Spinal cord (tissue), 9 donors: ENCODE measurements at regions not wholly inside any gene's neighbourhood (a gene's known extent, or its start where the extent isn't known, plus 50 kb on each side); places are given as distances from the start of the nearest gene placed in this dataset.
"Not testable (repeated sequence)": the region's sequence is repeated elsewhere in the genome, so short reads cannot be mapped to it uniquely, and the experiment has no call there.

ENCODE experiments used
- DNase-seq, 6 donors: peaks; one replicate each; pipeline versions ENCODE4 v3.0.0 to v3.0.0-alpha.2; 2013 to 2015; ENCODE audit warnings: low spot score in 6 of 6, low read depth in 4 of 6
- H3K27ac ChIP-seq: one replicate; pipeline ENCODE4 v1.5.1; 2013; ENCODE audit warnings: low read depth, low read length, control low read depth
- H3K27me3 ChIP-seq: one replicate; pipeline ENCODE4 v1.6.1; 2013; ENCODE audit warnings: low read length; ENCODE audit not compliant: control insufficient read depth, insufficient read depth
- H3K36me3 ChIP-seq: one replicate; pipeline ENCODE4 v1.6.1; 2013; ENCODE audit warnings: low read length; ENCODE audit not compliant: control insufficient read depth, insufficient read depth
- H3K4me1 ChIP-seq: one replicate; pipeline ENCODE4 v1.6.1; 2013; ENCODE audit warnings: low read length; ENCODE audit not compliant: control insufficient read depth, insufficient read depth
- H3K4me3 ChIP-seq: one replicate; pipeline ENCODE4 v1.5.1; 2013; ENCODE audit warnings: low read depth, low read length, control low read depth
- H3K9me3 ChIP-seq: one replicate; pipeline ENCODE4 v1.6.1; 2013; ENCODE audit warnings: low read length; ENCODE audit not compliant: control insufficient read depth, insufficient read depth
- WGBS: methylation state at CpG from one replicate; pipeline ENCODE4 v1.1.5; 2013; ENCODE audit warnings: missing lambda C conversion rate; ENCODE audit not compliant: insufficient coverage; 5-methylcytosine and 5-hydroxymethylcytosine counted together
- donor health status: healthy.

DNA sequence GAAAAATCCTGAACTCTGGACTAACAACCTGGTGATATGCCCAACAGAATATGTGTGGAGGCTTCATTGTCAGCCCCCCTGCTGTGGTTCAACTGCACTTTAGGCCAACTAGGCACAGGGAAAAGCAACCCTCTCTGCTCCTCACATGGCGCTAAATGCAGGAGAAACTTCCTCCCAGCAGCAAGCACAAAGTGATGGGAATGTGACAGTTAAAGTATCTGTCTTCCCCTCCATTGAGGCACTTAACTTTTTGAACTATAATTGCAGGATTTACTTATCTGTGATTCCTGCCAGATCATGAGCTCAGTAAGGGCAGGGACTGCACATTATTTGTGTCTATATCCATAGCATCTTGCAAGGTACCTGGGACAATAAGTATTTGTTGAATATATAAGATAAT lies 981.2 kb upstream of the KLHL29 start:
- no CpG with 5 or more reads among the region's 1 CpG for WGBS
- H3K27ac ChIP-seq = no peak overlapping the region

DNA sequence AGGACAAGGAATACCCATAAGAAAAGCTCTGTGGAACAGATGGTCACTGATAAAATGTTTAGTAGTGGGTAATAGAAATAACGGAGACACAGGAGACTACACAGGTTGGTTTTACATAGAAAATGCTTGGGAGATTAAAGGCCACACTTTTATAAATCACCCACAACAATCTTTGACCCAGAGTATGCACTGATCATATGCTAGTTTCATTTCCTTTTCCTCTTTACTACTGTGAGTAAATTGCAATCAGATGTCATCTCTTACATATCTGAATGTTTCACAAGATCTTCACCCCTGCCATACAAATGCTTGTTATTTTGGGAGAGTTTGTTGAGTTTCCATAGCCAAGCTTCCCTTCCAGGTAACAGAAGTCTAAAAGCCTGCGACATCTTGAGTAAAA lies 978.4 kb upstream of the KLHL29 start:
- DNase-seq = no peak
- H3K9me3 ChIP-seq = no peaks in the 10 kb centered on the region
- H3K36me3 ChIP-seq = no peaks in the 10 kb centered on the region
- H3K27me3 ChIP-seq = no peaks in the 10 kb centered on the region
- H3K4me3 ChIP-seq = no peak overlapping the region
- H3K4me1 ChIP-seq = no peaks in the 10 kb centered on the region
- WGBS = no CpG with 5 or more reads among the region's 2 CpGs
- no peak overlapping the region for H3K27ac ChIP-seq

More for the DNA sequence above, 981.2 kb upstream of the KLHL29 start:
- no peak for DNase-seq
- Histone ChIP-seq H3K4me1 (no peaks in the 10 kb centered on the region), H3K27me3 (no peaks in the 10 kb centered on the region), H3K9me3 (no peaks in the 10 kb centered on the region), H3K4me3 (no peak overlapping the region), H3K36me3 (no peaks in the 10 kb centered on the region)

DNA sequence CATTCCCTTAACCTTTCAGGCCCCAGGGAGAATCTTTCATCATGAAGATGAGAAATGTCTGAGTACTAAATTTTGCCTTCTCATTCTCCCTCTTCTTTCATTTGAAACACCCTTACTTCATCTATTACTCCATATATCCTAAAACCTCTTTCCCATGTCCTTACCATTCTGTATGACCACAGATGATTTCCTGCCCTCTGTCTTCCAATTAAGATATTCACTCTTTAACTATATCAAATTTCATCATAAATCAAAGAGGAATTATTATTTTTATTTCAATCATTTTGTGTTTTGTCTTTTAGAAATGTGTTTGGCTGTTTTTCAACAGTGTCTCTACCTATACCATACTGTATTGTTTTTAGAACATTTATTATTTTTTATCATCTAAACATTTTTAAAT lies 964.9 kb upstream of the KLHL29 start:
- H3K36me3 ChIP-seq = no peaks in the 10 kb centered on the region
- H3K27me3 ChIP-seq = no peaks in the 10 kb centered on the region
- no peak for DNase-seq
- H3K9me3 ChIP-seq = peaks cover 6% of the 10 kb centered on the region
- H3K4me1 ChIP-seq = no peaks in the 10 kb centered on the region
- H3K4me3 ChIP-seq = no peak overlapping the region
- no peak overlapping the region for H3K27ac ChIP-seq

DNA sequence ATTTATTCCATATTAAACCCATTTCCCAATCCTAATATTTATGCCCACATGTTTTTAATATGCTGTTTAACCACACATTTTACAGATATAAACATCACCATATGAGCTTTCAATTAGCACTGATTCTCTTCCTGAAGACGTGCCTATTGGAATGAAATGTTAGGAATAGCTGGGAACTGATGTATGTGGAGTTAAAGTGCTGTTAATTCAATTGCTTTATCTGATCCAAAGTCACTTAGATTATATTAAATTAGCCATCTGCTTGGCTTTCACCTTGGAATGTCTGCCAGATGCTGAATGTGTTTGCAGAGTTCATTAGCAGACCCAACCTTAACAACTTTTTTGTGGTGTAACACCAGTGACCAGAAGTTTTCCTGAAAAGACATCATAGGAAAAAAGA lies 942.9 kb upstream of the KLHL29 start:
- no peak overlapping the region for H3K4me3 ChIP-seq
- peaks cover 2% of the 10 kb centered on the region for H3K9me3 ChIP-seq
- peak in 1 of 6 donors; percentile 58 for DNase-seq
- no CpG with 5 or more reads among the region's 1 CpG for WGBS
- no peak overlapping the region for H3K27ac ChIP-seq
- no peaks in the 10 kb centered on the region for H3K36me3 ChIP-seq
- no peaks in the 10 kb centered on the region for H3K4me1 ChIP-seq
- no peaks in the 10 kb centered on the region for H3K27me3 ChIP-seq

DNA sequence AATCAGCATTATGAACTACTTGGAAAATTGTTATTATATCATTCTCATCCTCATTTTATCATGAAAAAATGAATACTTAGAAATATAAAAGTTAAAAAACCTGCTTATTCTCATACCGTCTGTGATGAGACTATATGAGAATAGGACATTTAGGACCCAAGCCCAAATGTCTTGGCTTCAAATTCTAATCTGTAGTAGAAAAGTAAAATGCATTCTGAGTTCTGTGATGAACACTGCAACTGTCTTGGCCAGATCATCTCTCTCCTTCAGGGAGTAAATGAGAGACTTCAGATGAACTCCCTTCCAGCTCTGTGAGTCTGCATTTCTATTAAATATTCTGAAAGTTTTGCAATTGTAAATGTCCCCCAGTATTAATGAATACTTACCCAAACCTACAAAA lies 940.7 kb upstream of the KLHL29 start:
- Histone ChIP-seq H3K36me3 (no peaks in the 10 kb centered on the region), H3K27ac (no peak overlapping the region), H3K4me3 (no peak overlapping the region), H3K4me1 (no peaks in the 10 kb centered on the region), H3K27me3 (no peaks in the 10 kb centered on the region), H3K9me3 (peaks cover 5% of the 10 kb centered on the region)
- WGBS = 100% methylated on average over 1 of the region's 1 CpG
- no peak for DNase-seq

DNA sequence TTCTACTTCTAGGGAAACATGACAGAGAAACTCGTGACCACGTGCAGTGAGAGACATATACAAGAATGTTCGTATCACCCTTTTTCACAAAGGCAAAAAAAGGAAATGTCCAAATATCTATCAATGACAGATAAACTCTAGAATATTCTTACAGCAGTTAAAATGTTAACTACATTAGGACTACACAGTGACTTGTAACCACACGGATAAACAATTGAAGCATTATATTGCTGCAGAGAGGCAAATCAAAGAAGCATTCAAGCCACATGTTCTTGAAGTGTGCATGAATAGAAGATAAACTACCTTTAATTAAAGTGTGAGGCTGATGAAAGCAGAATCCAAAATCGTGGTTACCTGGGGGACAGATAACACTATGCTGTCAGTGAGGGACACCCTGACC lies 935.3 kb upstream of the KLHL29 start:
- no peaks in the 10 kb centered on the region for H3K27me3 ChIP-seq

DNA sequence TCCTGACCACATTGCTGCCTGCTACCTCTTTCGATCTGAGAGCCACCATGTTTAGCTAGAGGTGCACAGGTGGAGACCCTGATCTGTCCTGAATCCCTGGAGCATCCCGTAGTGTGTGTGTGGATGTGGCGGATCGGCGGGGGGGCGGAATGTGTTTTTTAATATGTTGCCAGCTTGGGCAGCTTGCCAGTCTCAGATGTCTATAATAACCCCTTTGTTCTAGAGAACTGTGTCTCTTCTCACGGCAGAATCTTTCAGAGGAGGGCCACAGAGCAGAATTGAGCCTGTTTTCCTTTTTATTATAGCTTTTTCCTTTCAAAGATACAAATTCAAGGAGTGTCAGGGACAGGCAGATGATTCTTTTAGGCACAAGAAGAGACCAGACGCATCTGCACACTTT lies 934.1 kb upstream of the KLHL29 start:
- Histone ChIP-seq H3K27ac (peak overlapping the region; percentile 78), H3K4me1 (peaks cover 5% of the 10 kb centered on the region), H3K9me3 (peaks cover 3% of the 10 kb centered on the region), H3K4me3 (no peak overlapping the region), H3K27me3 (no peaks in the 10 kb centered on the region), H3K36me3 (no peaks in the 10 kb centered on the region)
- 63% methylated on average over 2 of the region's 8 CpGs for WGBS
- DNase-seq = peak in 5 of 6 donors; percentile 10 to 75 (median 25)

More for the DNA sequence above, 935.3 kb upstream of the KLHL29 start:
- WGBS = 0% methylated on average over 1 of the region's 5 CpGs
- Histone ChIP-seq H3K36me3 (no peaks in the 10 kb centered on the region), H3K4me1 (peaks cover 5% of the 10 kb centered on the region), H3K27ac (peak overlapping the region; percentile 78), H3K4me3 (no peak overlapping the region), H3K9me3 (peaks cover 3% of the 10 kb centered on the region)
- peak in 4 of 6 donors; percentile 23 to 83 (median 38) for DNase-seq

DNA sequence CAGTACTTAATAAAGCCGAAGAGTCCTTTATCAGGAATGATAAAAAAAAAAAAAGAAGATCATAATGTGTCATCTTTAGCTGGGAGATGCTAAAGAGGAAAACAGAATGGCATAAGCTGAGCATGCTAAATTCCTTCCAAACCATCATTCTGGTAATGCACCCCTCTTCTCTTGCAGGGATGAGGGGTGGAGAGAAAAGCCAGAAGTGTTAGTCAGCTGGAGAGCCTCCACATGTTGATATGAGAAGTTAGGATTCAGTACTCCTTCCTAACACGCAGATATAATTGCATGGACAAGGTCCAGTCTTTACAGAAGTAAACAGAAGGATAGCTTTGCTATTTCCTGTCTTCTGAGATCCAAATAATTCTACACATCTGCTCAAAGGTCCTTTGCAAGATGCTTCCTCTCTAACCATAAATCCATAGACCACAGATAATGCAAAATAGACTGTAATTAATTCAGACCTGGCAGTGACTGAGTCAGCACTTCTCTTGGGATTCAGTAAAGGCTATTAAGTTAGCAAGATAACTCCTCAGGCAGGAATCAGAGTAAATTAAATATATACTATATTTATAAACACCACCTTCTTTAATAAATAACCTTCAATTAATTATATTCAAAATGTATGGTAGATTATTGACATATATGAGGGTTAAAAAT lies 930.0 kb upstream of the KLHL29 start:
- H3K4me3 ChIP-seq = no peak overlapping the region
- 67% methylated on average over 1 of the region's 2 CpGs for WGBS
- no peaks in the 10 kb centered on the region for H3K27me3 ChIP-seq
- peaks cover 5% of the 10 kb centered on the region for H3K4me1 ChIP-seq
- no peaks in the 10 kb centered on the region for H3K36me3 ChIP-seq
- H3K9me3 ChIP-seq = no peaks in the 10 kb centered on the region
- DNase-seq = no peak
- H3K27ac ChIP-seq = no peak overlapping the region

DNA sequence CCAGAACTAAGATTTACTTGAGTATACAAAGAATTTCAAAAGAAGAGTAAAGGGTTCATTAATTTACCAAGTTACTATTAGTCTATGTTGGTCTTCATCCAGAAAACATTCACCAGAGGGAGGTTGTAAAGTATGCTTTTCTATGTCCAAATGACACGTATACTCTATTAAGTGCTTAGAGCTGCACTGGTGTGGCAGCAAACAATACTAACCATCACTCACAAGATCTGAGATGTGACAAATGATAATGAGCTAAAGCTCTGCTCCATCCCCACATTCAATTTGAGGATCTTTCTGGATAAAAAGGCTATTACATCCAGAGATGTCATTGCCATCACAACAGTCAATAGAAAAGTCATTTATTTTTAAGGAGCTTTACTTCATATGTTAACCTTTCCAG lies 926.5 kb upstream of the KLHL29 start:
- no peaks in the 10 kb centered on the region for H3K4me1 ChIP-seq
- no peak for DNase-seq
- H3K9me3 ChIP-seq = no peaks in the 10 kb centered on the region
- H3K4me3 ChIP-seq = no peak overlapping the region
- H3K36me3 ChIP-seq = no peaks in the 10 kb centered on the region
- no CpG with 5 or more reads among the region's 1 CpG for WGBS
- no peaks in the 10 kb centered on the region for H3K27me3 ChIP-seq
- no peak overlapping the region for H3K27ac ChIP-seq

DNA sequence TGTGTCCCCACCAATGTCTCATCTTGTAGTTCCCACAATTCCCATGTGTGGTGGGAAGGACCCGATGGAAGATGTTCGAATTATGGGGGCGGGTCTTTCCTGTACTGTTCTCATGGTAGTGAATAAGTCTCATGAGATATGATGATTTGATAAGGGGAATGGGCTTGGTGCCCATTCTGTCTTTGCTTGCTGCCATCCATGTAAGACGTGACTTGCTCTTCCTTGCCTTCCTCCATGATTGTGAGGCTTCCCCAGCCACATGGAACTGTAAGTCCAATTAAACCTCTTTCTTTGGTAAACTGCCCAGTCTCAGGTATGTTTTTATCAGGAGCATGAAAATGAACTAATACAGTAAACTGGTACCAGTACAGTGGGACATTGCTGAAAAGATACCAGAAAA lies 909.9 kb upstream of the KLHL29 start:
- DNase-seq, H3K4me1 ChIP-seq, H3K9me3 ChIP-seq, H3K27ac ChIP-seq, H3K27me3 ChIP-seq, H3K36me3 ChIP-seq, H3K4me3 ChIP-seq: not testable (repeated sequence)
- WGBS = 91% methylated on average over 4 of the region's 4 CpGs
